HG03280 (cell line): ENCODE measurements at regions not wholly inside any gene's neighbourhood (a gene's known extent, or its start where the extent isn't known, plus 50 kb on each side); places are given as distances from the start of the nearest gene placed in this dataset.
A peak's percentile ranks its signal among the peaks of the same experiment; 100 is the strongest.

ENCODE experiments used
- ATAC-seq: cut with Tn5 transposase; IDR thresholded peaks from one replicate; pipeline ENCODE4 v1.9.1; 2021; ENCODE audit warnings: mild to moderate bottlenecking, moderate library complexity; ENCODE audit not compliant: unreplicated experiment

DNA sequence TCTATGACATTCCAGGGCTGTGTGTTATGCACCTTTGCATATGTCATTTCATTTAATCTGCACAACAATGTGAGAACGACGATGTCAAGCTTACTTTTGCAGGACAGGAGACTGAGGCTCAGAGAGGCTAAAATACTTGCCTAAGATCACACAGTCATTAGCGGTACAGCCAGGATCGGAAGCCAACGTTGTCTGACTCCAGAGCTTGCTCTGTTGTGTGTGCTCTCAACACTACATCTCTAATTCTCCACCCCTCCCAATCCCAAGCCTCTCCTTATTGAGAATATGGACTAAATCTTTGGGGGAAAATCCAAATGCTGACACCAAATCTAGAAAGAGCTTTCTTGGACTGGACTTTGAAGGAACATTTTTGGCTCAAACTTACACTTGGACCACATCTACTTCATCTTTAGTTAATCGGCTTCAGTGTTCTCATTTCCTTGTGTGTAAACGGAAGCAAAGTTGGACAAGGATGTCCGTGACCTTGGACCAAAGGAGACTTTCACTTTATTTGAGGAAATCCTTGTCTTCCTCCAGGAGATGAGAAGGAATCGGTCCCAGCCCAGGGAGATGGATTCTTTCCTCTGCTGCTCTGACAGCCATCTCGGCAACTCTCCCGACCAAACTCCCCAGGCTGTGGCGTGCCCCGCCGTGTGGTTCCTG is 242.4 kb downstream of the LPIN1 start:
- ATAC-seq: no peak

DNA sequence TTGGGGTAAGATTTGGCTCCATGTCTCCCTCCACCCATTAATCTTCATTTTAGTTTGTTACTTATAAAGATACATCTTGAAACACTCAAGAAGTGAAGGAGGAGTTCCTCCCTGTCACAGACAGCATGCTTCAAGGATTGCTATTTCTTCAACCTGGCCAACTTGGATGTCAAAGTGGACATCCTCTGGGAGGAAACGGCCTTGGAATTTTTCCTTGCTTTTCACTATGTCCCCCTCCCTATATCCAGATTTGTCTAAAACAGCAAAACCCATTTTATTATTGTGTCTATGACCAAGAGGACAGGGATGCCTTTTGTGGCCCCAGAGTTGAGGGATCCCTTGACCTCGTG is 242.9 kb downstream of the LPIN1 start:
- ATAC-seq: no peak

- no peak for ATAC-seq
Measured at GRCh38 chr2:11990576-11990975, 244.1 kb downstream of the LPIN1 start.

DNA sequence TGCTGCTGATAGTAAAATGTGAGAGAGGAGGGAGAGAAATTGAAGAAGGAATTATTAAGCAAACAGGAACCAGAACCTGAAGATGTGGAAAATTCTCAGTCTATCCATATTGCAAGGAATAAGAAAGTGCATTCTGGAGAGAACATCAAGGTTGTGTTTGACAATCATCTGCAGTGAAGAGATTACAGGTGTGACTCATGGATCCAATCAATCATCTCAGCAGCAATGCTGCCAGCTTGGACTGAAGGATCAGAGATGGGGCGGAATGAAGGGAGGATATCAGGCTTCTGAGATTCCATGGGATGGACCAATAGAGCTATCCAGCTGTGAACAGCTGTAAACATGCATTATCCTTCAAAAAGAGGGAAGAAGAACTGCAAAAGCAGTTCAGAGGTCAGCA is 247.3 kb downstream of the LPIN1 start:
- ATAC-seq: no peak

- ATAC-seq: no peak
Measured at GRCh38 chr2:11995456-11995855, 249.0 kb downstream of the LPIN1 start.

- ATAC-seq: no peak
Measured at GRCh38 chr2:11996618-11997017, 250.2 kb downstream of the LPIN1 start.

DNA sequence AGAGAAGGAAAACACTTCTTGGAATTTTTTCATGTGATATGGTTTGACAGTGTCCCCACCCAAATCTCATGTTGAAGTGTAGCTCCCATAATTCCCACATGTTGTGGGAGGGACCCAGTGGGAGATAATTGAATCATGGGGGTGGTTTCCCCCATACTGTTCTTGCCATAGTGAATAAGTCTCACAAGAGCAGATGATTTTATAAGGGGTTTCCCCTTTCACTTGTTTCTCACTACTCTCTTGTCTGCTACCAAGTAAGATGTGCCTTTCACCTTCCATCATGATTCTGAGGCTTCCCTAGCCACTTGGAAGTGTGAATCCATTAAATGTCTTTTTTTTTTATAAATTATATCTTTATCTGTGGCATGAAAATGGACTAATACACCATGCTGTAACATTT is 250.7 kb downstream of the LPIN1 start:
- ATAC-seq: no peak

DNA sequence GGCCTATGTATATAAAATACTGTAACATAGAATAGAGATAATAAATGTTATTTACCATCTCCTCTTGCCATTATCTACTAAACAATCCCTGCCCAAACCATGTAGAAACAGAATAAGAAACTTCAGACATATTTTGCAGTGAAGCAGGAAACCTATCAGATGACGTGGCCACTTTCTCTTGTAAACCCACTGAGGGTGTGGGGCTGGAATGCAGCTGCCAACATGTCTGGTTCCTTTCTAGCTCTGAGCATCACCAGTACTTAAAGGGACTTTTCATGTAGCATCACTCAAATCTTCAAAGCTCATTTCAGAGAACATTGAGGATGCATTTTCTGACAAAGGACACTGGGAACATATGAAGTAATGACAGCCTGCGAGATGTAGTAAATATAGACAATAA is 251.8 kb downstream of the LPIN1 start:
- ATAC-seq: no peak

DNA sequence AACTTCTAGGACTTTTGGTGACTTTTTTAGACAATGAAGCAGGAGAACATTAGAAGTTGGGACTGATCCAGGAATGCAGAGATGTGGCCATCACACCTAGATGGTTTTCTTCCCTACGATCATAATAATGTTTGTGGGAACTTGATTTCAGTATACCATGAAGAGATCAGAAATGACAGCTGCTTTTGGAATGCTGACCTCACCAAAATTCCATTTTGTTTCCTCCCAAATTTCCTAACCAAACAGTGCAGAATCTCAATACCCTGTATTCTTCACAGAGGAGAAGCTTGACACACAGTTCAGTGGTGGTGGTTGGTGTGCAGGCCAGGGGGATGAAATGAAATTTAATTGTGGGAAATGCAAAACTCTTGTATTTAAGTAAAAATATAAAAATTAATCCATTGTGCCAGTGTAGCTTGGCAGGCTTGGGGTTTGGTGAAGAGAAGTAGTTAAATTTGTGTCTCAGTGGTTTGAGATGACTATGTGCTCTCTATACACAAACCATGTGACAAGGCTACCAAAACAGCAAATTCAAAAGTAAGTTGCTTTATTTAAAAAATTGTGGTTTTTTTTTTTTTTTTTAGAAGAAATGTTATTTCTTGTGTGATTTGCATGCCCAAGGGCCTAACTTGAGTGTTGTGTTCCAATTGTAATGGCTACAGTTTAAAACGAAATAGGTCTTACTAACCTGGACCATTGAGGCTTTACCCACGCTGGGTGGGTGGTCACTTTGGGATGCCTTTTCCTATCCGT is 252.4 kb downstream of the LPIN1 start:
- peak; percentile 54 for ATAC-seq

GRCh38 chr2:12001621-12002020 is 255.2 kb downstream of the LPIN1 start:
- ATAC-seq: no peak

GRCh38 chr2:12002215-12002614 is 255.8 kb downstream of the LPIN1 start:
- no peak for ATAC-seq

DNA sequence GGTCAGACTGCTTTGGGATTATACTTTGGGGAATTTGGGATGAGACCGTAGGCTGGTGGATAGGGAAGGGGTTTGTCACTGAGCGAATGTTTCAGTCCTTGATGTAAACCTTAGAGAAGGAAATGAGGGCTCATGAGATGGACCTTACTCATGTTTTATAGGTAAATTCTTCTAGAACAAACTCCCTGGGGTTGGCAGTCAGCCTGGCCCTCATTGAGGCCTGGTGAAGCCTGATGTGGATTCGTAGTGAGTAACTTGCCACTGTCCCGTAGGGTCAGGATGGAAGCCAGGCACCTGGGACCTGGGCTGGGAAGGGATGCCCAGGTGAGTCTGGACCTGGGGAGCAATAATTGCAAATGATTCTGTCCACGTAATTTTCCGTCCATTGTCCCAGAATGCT is 258.3 kb downstream of the LPIN1 start:
- ATAC-seq: no peak

GRCh38 chr2:12005886-12006681 is 259.7 kb downstream of the LPIN1 start:
- ATAC-seq: peak; percentile 49

DNA sequence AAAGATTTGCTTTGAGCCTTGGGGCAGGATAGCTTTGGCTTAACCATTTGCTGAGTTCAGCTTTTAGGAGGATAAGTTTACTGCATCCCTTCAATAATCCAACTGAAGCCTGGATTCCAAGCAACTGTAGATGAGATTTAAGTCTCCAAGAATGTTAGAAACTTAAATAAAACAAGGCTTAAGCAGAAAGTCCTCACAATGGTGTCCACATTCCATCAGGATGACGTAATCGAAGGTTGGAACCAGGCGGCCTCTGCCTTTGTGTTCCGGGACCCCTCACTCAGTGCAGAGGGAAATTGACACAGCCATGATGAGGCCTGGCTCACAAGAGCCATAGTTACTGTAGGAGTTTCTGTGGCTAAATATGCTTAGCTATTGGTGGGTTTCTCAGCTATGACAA is 260.4 kb downstream of the LPIN1 start:
- ATAC-seq: no peak

DNA sequence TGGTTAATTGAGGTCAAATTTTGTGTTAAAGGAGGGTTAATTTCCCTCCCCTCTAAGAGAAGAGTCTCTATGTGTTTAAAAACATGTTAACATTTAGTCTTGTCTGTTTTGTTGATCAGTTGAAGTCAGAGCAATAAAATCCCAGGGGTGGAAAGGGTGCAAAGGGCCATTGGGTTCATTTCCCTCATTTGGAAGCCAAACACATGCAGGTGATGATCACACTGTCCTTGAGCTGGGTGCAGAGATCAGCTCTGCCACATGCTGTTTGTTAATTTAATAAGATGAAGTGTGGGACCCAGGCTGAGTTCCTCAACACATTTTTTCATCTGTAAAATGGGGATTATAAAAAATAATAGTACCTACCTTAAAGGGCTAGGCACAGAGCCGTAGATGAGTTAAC is 260.9 kb downstream of the LPIN1 start:
- no peak for ATAC-seq

GRCh38 chr2:12008425-12009061 is 262.1 kb downstream of the LPIN1 start:
- peak; percentile 82 for ATAC-seq

DNA sequence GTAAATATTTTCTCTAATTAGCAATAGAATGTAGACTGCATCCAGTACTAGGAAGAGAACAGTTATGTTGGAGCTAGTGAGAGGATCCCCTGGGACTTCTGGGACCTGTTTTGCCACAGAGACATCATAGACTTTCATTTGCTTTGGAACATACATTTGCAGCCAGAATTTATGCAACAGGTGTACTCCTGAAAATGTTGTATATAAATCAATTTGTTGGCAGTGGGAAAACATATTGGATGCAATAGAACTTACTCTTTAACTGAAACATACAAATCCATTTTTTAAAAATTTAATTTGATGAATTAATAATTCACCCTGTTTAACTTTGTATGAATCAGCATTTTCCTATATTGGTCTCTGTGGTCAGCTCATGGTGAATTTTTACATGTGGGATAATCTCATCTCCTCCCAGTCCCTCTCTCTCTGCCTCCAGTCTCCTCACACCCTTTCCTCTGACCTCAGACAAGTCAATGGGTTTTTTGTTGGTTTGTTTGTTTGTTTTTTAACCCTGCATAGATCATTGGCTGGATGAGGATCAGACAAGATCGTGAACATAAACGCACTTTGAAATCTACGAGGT is 263.0 kb downstream of the LPIN1 start:
- ATAC-seq: no peak

DNA sequence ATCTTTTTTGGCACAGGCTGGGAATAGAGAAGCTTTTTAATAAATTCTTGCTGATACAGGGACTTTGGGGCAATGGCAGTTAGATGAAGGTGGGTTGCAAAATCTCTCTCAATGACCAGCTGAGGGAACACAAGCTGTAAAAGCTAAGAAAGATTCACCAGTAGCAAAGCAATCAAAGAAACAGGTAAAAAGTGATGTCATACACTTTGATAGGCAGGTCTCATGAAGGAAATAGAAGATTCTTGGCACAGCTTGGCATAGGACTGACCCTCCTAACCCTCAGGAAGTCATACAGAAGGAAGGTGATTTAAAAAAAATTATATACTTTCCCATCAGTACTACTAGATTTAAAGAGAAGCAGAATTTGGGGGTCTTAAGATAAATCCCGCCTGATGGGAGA is 263.6 kb downstream of the LPIN1 start:
- ATAC-seq: no peak

DNA sequence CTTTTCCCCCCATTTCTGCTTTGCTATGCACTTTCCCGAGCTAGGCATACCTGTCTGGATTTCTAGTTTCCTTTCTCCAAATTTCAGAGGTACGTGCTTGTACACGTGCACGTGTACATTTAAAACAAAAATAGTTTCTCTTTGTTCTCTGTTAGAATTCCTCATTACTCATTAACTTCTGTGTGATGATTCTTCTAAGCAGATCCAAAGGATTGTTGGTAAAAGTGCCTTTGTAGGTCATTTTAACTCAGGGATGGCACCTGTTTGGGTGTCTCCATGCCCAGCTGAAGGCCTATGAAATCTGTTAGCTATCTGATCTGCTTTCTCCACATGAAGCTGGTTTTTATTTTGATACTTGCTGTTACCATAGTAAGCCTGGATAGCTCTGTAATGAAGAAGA is 264.3 kb downstream of the LPIN1 start:
- ATAC-seq: no peak

- ATAC-seq: no peak
Measured at GRCh38 chr2:12014088-12014960, 267.9 kb downstream of the LPIN1 start.
